ENCODE measurements at regions not wholly inside any gene's neighbourhood (a gene's known extent, or its start where the extent isn't known, plus 50 kb on each side); places are given as distances from the start of the nearest gene placed in this dataset.

DNA sequence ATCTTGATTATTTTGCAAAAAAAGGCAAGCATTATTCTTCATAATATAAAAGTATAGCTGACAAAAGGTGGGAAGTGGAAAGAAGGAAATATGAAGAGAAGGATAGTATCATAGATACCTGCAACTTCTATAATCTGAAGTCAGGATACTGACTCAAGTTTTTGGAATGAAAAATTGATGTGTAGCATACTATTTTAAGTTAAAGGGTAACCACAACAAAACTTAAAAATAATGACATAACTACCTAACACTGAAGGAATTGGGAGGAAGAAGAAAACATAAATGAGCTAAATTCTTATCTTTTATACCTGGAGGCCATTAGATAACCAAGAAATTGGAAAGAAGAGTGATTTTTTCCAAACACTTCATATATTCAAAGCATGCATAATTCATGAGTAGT is 51.8 kb upstream of the TLE1 start:
- FAIRE-seq (no peak), DNase-seq (no peak)
- peaks cover 0 to 3% of the 10 kb centered on the region in 2 donors for H3K9me3 ChIP-seq (ENCODE audit: control insufficient read depth in 2 of 2, insufficient read depth in 1 of 2, low read depth in 1 of 2, low read length in 1 of 2)
- no peak overlapping the region for H3K27ac ChIP-seq (ENCODE audit: low read depth in 1 of 3, low read length in 2 of 3)
- H3K36me3 ChIP-seq (ENCODE audit: control insufficient read depth in 3 of 3, insufficient read depth in 2 of 3, low read depth in 1 of 3, low read length in 3 of 3): no peaks in the 10 kb centered on the region
- no peaks in the 10 kb centered on the region for H3K27me3 ChIP-seq (ENCODE audit: control insufficient read depth in 3 of 3, insufficient read depth in 3 of 3, low read length in 3 of 3)
- H3K4me1 ChIP-seq (ENCODE audit: control insufficient read depth in 3 of 3, insufficient read depth in 2 of 3, low read depth in 1 of 3, low read length in 2 of 3): peaks cover 0 to 2% (median 0%) of the 10 kb centered on the region in 3 donors
- H3K4me3 ChIP-seq (ENCODE audit: low read depth in 1 of 3, low read length in 3 of 3): no peak overlapping the region

DNA sequence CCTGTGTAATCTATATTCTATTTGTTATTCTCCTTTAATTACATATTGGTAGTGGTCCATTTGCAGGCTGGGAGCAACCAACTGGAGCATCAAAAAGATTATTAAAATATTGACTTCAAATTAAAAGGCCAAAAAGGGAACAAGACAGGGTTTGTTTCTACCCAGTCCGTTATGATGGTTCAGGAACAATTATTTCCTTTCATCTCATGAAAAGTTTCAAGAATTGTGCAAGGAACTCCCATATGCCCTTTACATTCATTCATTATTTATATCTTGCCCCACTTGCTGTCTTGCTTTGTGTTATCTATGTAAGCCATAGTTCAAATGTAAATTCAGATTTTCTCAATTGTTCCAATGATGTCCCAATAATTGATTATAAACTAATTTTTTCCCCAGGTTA is 58.7 kb upstream of the TLE1 start:
- FAIRE-seq (no peak), DNase-seq (no peak)
- Histone ChIP-seq H3K36me3 (ENCODE audit: control insufficient read depth in 3 of 3, insufficient read depth in 2 of 3, low read depth in 1 of 3, low read length in 3 of 3) (no peaks in the 10 kb centered on the region), H3K9me3 (ENCODE audit: control insufficient read depth in 2 of 2, insufficient read depth in 1 of 2, low read depth in 1 of 2, low read length in 1 of 2) (no peaks in the 10 kb centered on the region), H3K27ac (ENCODE audit: low read depth in 1 of 3, low read length in 2 of 3) (no peak overlapping the region), H3K4me1 (ENCODE audit: control insufficient read depth in 3 of 3, insufficient read depth in 2 of 3, low read depth in 1 of 3, low read length in 2 of 3) (no peaks in the 10 kb centered on the region), H3K4me3 (ENCODE audit: low read depth in 1 of 3, low read length in 3 of 3) (no peak overlapping the region), H3K27me3 (ENCODE audit: control insufficient read depth in 3 of 3, insufficient read depth in 3 of 3, low read length in 3 of 3) (no peaks in the 10 kb centered on the region)
- WGBS, 3 donors: 52 to 79% (median 72%) methylated on average over 1 of the region's 1 CpG

DNA sequence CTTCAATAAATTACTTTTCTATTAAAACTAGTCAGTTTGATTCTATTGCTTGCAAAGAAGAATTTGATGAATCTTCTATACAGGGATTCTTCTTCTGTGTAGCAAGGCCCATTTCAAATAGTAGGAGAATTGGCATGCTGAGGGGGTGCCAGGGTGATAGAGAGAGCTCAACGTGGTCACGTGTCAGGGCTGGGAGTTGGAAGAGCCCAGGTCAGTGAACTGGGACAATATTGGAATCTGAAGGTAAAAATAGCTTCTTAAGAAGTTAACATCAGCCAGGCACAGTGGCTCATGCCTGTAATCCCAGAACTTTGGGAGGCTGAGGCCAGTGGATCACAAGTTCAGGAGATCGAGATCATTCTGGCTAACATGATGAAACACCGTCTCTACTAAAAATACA is 64.1 kb upstream of the TLE1 start:
- FAIRE-seq (no peak), DNase-seq (no peak)
- H3K36me3 ChIP-seq (ENCODE audit: control insufficient read depth in 3 of 3, insufficient read depth in 2 of 3, low read depth in 1 of 3, low read length in 3 of 3): no peaks in the 10 kb centered on the region
- no peak overlapping the region for H3K27ac ChIP-seq (ENCODE audit: low read depth in 1 of 3, low read length in 2 of 3)
- H3K9me3 ChIP-seq (ENCODE audit: control insufficient read depth in 2 of 2, insufficient read depth in 1 of 2, low read depth in 1 of 2, low read length in 1 of 2): no peaks in the 10 kb centered on the region
- no peak overlapping the region for H3K4me3 ChIP-seq (ENCODE audit: low read depth in 1 of 3, low read length in 3 of 3)
- H3K27me3 ChIP-seq (ENCODE audit: control insufficient read depth in 3 of 3, insufficient read depth in 3 of 3, low read length in 3 of 3): no peaks in the 10 kb centered on the region
- 89 to 93% (median 90%) methylated on average over 4 of the region's 4 CpGs for whole genome bisulfite sequencing, 3 donors
- no peaks in the 10 kb centered on the region for H3K4me1 ChIP-seq (ENCODE audit: control insufficient read depth in 3 of 3, insufficient read depth in 2 of 3, low read depth in 1 of 3, low read length in 2 of 3)

DNA sequence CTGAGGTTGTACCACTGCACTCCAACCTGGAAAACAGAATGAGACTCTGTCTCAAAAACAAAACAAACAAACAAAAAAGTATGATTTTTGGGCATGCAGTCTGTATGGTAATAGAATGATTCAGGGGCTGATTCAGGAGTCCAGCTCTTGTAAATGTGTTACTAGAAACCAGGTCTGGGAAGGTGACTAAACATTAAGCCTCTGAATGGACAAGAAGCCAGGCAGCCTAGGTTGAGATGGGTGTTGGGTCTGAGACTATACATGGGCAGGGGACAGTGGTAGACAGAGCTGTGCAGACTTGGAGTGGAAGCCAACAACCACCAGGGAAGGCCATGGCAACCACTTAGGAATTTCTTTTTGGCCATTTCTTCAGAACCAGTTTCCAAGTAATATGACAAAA is 64.9 kb upstream of the TLE1 start:
- H3K9me3 ChIP-seq (ENCODE audit: control insufficient read depth in 2 of 2, insufficient read depth in 1 of 2, low read depth in 1 of 2, low read length in 1 of 2): no peaks in the 10 kb centered on the region
- H3K4me3 ChIP-seq (ENCODE audit: low read depth in 1 of 3, low read length in 3 of 3): no peak overlapping the region
- H3K27me3 ChIP-seq (ENCODE audit: control insufficient read depth in 3 of 3, insufficient read depth in 3 of 3, low read length in 3 of 3): no peaks in the 10 kb centered on the region
- H3K4me1 ChIP-seq (ENCODE audit: control insufficient read depth in 3 of 3, insufficient read depth in 2 of 3, low read depth in 1 of 3, low read length in 2 of 3): no peaks in the 10 kb centered on the region
- no peaks in the 10 kb centered on the region for H3K36me3 ChIP-seq (ENCODE audit: control insufficient read depth in 3 of 3, insufficient read depth in 2 of 3, low read depth in 1 of 3, low read length in 3 of 3)
- FAIRE-seq: no peak
- DNase-seq: no peak
- no peak overlapping the region for H3K27ac ChIP-seq (ENCODE audit: low read depth in 1 of 3, low read length in 2 of 3)

DNA sequence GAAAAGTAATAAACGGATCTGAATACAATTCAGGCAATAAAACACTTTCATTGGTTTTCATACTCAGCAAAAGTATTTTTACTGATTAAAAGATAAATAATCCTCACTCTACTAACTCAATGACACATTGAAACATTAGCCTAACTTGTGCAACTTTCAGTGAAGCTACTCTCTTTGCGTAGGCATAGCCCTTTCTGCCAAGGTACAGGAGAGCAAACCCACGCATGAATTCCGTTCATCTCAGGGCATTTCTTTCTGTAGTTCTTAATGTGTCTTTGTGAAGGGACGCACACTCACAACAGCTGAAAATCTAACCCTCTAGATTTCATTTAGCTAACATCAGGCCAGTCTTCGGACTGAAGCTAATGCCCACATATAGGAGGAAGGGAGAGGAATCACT is 66.4 kb upstream of the TLE1 start:
- FAIRE-seq (no peak), DNase-seq (no peak)
- 87 to 93% (median 90%) methylated on average over 6 of the region's 6 CpGs for WGBS, 3 donors
- Histone ChIP-seq H3K27ac (ENCODE audit: low read depth in 1 of 3, low read length in 2 of 3) (no peak overlapping the region), H3K4me3 (ENCODE audit: low read depth in 1 of 3, low read length in 3 of 3) (no peak overlapping the region), H3K36me3 (ENCODE audit: control insufficient read depth in 3 of 3, insufficient read depth in 2 of 3, low read depth in 1 of 3, low read length in 3 of 3) (no peaks in the 10 kb centered on the region), H3K9me3 (ENCODE audit: control insufficient read depth in 2 of 2, insufficient read depth in 1 of 2, low read depth in 1 of 2, low read length in 1 of 2) (no peaks in the 10 kb centered on the region), H3K4me1 (ENCODE audit: control insufficient read depth in 3 of 3, insufficient read depth in 2 of 3, low read depth in 1 of 3, low read length in 2 of 3) (no peaks in the 10 kb centered on the region), H3K27me3 (ENCODE audit: control insufficient read depth in 3 of 3, insufficient read depth in 3 of 3, low read length in 3 of 3) (no peaks in the 10 kb centered on the region)

DNA sequence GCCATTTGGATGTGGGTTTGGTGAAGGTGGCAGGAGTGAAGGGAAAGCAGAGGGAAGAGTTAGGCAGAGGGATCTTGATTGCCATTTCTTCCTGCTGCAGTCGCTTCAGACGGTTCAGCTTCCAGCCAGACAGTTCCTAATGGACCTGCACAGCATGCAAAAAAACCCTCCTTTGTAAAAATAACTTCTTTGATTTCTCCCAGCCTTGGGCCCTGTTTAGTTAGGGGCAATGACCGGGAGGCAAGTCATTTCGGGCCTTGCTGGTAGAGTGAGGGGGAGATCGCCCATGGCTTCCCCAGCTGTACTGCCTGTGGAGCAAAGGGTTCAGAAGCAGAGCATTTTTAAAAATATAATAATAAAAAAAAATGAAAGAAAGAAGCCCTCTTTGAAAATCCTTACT is 67.2 kb upstream of the TLE1 start:
- no peak for FAIRE-seq
- H3K9me3 ChIP-seq (ENCODE audit: control insufficient read depth in 2 of 2, insufficient read depth in 1 of 2, low read depth in 1 of 2, low read length in 1 of 2): no peaks in the 10 kb centered on the region
- no peaks in the 10 kb centered on the region for H3K27me3 ChIP-seq (ENCODE audit: control insufficient read depth in 3 of 3, insufficient read depth in 3 of 3, low read length in 3 of 3)
- no peaks in the 10 kb centered on the region for H3K36me3 ChIP-seq (ENCODE audit: control insufficient read depth in 3 of 3, insufficient read depth in 2 of 3, low read depth in 1 of 3, low read length in 3 of 3)
- no peaks in the 10 kb centered on the region for H3K4me1 ChIP-seq (ENCODE audit: control insufficient read depth in 3 of 3, insufficient read depth in 2 of 3, low read depth in 1 of 3, low read length in 2 of 3)
- DNase-seq: no peak
- H3K4me3 ChIP-seq (ENCODE audit: low read depth in 1 of 3, low read length in 3 of 3): no peak overlapping the region
- no peak overlapping the region for H3K27ac ChIP-seq (ENCODE audit: low read depth in 1 of 3, low read length in 2 of 3)
- 88 to 95% (median 91%) methylated on average over 5 of the region's 5 CpGs for WGBS, 3 donors

DNA sequence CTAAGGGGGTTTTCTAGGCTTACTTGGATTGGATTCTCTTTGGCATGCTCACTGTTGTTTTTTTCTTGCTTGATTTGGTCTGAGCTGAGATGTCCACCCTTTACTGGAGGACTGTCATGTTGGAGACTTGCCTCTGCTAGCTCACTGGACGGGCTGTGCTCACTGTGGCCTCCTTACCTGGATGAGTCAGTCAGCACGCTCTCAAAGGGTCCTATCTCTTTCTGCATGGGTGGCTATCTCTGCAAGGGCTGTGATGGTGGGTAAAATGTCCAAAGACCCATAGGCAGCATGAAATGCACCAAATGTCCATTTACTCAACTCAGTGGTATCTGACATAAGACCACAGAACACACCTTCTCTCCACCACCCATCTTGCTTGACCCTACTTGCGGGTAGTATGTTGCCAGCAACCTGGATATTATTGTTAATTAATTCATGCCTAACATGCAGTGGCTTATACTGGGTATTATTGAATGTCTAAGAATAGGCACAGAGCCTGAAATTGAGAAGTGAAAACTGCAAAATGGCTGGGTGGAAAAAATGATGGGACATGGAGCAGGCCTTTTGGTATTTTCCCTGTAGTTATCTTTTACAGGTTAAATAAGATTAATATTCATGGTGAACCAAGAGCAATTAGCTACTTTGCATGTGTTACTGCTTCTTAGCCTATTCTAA is 68.9 kb upstream of the TLE1 start:
- no peak for FAIRE-seq
- Histone ChIP-seq H3K4me1 (ENCODE audit: control insufficient read depth in 3 of 3, insufficient read depth in 2 of 3, low read depth in 1 of 3, low read length in 2 of 3) (no peaks in the 10 kb centered on the region), H3K9me3 (ENCODE audit: control insufficient read depth in 2 of 2, insufficient read depth in 1 of 2, low read depth in 1 of 2, low read length in 1 of 2) (no peaks in the 10 kb centered on the region), H3K27me3 (ENCODE audit: control insufficient read depth in 3 of 3, insufficient read depth in 3 of 3, low read length in 3 of 3) (no peaks in the 10 kb centered on the region), H3K27ac (ENCODE audit: low read depth in 1 of 3, low read length in 2 of 3) (no peak overlapping the region), H3K4me3 (ENCODE audit: low read depth in 1 of 3, low read length in 3 of 3) (no peak overlapping the region), H3K36me3 (ENCODE audit: control insufficient read depth in 3 of 3, insufficient read depth in 2 of 3, low read depth in 1 of 3, low read length in 3 of 3) (no peaks in the 10 kb centered on the region)
- no peak for DNase-seq
- 79 to 93% (median 89%) methylated on average over 3 of the region's 3 CpGs for WGBS, 3 donors

DNA sequence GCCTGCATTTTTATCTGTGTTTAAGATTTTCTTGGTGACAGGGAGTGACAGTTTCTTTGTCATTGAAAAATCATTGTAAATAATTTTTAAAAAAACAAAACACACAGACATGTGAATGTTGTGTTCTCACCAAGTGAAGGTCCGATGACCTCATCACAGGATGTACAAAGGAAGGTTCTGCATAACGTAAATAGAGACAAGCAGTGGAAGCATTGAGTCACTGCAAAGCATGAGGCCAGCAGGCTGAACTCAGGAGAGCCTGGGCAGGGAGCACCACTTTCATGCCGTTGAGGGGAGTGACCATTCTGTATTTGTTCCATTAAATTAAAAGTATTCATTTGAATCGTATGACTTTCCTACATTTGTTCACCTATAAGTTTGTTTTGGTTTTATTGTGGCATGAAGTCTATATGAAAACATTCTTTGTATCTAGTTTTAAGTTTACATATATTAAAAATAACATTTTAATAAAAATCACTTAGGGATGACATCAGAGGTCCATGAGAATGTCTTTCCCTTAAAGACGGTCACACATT is 70.4 kb upstream of the TLE1 start:
- DNase-seq (no peak), FAIRE-seq (no peak)
- Histone ChIP-seq H3K36me3 (ENCODE audit: control insufficient read depth in 3 of 3, insufficient read depth in 2 of 3, low read depth in 1 of 3, low read length in 3 of 3) (no peaks in the 10 kb centered on the region), H3K27me3 (ENCODE audit: control insufficient read depth in 3 of 3, insufficient read depth in 3 of 3, low read length in 3 of 3) (no peaks in the 10 kb centered on the region), H3K9me3 (ENCODE audit: control insufficient read depth in 2 of 2, insufficient read depth in 1 of 2, low read depth in 1 of 2, low read length in 1 of 2) (no peaks in the 10 kb centered on the region), H3K4me1 (ENCODE audit: control insufficient read depth in 3 of 3, insufficient read depth in 2 of 3, low read depth in 1 of 3, low read length in 2 of 3) (no peaks in the 10 kb centered on the region), H3K27ac (ENCODE audit: low read depth in 1 of 3, low read length in 2 of 3) (no peak overlapping the region), H3K4me3 (ENCODE audit: low read depth in 1 of 3, low read length in 3 of 3) (no peak overlapping the region)
- 69 to 83% (median 80%) methylated on average over 5 of the region's 5 CpGs for WGBS, 3 donors

DNA sequence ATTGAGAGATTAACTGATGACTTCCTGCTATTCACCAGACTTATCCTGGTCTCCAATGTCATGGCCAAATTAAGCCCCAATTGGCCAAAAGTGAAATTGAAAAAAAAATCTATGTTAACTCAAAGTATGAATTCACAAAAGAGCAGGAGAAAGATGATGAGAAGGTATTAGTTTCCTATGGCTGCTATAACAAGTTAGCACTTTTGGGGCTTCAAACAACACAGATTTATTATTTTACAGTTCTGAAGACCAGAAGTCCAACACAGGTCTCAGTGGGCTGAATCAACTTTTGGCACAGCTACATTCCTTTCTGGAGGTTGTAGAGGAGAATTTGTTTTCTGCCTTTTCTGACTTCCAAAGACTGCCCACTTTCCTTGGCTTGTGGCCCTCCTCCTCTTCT is 78.6 kb upstream of the TLE1 start:
- H3K36me3 ChIP-seq (ENCODE audit: control insufficient read depth in 3 of 3, insufficient read depth in 2 of 3, low read depth in 1 of 3, low read length in 3 of 3): no peaks in the 10 kb centered on the region
- no peak overlapping the region for H3K27ac ChIP-seq (ENCODE audit: low read depth in 1 of 3, low read length in 2 of 3)
- no peaks in the 10 kb centered on the region for H3K27me3 ChIP-seq (ENCODE audit: control insufficient read depth in 3 of 3, insufficient read depth in 3 of 3, low read length in 3 of 3)
- H3K4me1 ChIP-seq (ENCODE audit: control insufficient read depth in 3 of 3, insufficient read depth in 2 of 3, low read depth in 1 of 3, low read length in 2 of 3): no peaks in the 10 kb centered on the region
- FAIRE-seq: no peak
- no peaks in the 10 kb centered on the region for H3K9me3 ChIP-seq (ENCODE audit: control insufficient read depth in 2 of 2, insufficient read depth in 1 of 2, low read depth in 1 of 2, low read length in 1 of 2)
- no peak overlapping the region for H3K4me3 ChIP-seq (ENCODE audit: low read depth in 1 of 3, low read length in 3 of 3)
- no peak for DNase-seq

Measured in small intestine (tissue), 7 donors.